Fibroblast of the conjunctiva (primary cell): ENCODE measurements at regions not wholly inside any gene's neighbourhood (a gene's known extent, or its start where the extent isn't known, plus 50 kb on each side); places are given as distances from the start of the nearest gene placed in this dataset.

Experiments used
- DNase-seq: peaks from one replicate; pipeline ENCODE4 v3.0.0-alpha.2; 2010; ENCODE audit warnings: low read depth

DNA sequence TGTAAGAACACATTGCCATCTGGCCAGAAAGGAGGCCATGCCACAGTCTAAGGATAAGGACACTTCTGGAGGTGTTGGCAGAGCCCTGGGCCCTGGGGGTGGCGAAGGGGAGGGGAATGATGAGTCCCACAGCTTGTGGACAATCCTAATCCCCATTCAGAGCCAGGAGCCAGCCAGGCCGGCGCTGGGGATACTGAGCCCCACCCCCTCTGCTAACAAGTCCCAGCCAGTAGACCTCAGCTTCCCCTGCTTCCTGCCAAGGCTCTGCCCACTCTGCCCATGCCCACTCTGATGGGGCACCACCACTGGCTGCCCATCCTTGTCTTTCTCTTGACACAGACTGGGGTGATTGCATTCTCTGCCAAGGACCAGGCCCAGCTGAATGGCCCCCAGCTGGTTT, 71.9 kb downstream of the NAV1 start:
- no peak for DNase-seq

DNA sequence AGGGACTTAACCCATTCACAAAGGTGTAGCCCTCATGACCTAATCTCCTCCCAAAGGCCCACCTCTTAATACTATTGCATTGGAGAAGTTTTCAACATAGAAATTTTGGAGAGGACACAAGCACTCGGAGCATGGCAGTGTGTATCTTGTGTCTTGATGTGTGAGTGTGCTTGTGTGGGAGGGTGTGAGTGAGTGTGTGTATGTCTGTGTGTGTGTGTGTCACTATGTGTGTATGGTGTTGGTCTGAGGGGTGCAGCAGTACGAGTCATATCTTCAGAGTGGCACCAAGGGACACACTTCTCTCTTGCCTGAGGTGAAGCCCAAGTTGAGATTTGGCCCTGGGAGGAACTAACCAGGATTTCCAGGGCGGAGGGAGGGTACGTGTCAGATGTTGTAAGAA, 73.7 kb downstream of the NAV1 start:
- DNase-seq = no peak

DNA sequence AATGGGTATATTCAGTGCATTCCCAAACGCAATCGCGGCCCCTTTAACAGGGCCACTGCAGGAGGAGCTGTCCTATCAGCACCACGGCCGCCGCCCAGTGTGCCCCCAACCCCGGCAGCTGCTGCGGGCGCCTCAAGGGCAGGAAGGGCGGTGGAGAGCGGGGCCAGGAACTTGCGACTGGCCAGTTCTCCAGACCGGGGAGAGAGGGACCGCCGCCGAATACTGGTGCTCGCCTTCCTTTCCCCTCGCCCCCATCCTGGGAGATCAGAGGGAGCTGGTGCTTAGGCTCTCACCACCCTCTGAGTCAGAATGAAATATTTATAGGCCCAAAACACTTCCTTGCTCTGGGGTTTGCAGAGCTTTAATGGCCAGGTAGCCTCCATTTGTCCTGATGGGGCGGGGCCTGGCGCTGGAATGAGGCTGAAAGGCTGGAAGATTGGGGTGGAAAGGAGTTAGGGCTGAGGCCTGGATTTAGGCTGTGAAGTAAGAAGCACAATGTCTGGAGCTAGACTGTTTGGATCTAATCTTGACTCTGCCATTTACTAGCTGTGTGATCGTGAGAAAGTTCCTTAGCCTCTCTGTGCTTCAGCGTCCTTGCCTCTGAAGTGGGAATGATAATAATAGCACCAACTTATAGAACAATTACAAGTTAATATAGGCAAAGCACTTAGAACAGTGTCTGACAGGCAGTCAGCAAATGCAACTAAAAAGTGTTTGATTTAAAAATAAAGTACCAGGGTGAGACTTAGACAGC, 75.5 kb downstream of the NAV1 start:
- DNase-seq = no peak

DNA sequence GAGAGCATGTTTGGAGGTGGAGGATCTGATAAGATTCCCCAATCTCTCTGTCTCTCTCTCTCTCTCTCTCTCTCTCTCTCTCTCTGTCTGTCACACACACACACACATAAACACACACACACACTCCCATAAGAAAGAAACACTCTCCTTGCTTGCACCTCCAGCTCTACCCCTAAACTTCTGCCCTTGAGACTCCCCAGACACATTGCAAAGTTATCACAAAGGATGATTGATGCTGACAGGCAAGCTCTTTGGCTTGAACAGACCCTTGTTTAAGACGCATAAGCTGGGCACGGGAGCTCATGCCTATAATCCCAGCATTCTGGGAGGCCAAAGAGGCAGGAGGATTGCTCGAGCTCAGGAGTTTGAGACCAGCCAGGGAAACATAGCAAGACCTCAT, 78.2 kb downstream of the NAV1 start:
- DNase-seq = no peak

DNA sequence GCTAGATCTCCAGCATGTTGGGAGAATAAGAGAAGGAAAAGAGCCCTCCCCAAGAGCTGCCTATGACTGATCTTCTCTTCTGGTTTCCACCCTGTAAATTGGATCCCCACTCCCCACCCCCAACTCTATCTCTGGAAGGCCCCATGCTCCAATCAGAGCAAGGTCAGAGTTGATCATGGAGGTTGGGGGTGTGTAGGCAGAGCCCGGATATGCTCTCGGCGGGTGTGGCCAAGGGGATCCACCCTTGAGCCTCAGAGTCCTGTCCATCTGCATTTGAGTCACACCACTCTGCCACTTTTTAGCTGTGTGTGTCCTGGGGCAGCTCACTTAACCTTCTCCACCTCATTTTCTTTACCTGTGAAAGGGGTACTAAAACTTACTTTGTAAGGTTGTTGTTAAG, 79.5 kb downstream of the NAV1 start:
- DNase-seq = no peak

DNA sequence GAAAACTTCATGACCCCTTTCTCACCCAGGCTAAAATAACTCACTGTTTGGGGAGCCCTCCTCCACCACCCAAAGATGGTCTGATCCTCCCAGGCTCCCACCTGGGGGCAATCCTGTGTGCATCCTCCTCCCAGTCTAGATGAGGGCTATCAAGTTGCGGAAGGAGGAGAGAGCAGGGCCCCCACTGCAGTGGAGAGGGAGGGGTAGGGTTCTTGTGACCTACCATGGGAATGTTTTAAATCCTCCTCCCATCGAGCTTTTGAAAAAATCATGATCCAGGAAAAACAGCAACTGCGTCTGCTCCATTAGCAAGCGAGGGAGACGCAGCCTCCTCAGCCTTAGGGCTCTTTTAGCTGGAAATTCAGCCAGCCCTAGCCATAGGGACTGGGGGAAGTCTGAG, 80.0 kb downstream of the NAV1 start:
- no peak for DNase-seq

DNA sequence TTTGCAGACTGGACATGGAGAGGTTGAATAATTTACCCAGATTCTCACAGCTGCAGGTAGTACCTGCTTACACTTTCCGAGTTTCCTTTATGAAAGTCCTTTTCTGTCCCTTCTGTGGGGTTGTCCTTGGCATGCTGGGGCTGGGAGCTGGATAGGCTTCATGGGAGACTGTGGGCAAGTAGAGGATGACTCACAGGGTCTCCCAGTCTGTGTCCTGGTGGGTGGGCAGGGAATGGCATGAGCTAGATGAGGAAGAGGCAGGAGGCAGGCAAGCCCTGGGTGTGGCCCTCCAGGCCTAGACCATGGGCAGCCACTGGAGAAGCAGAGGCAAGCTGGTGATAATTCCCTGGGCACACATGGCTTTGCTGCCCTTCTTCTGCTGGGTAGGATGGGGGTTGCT, 80.6 kb downstream of the NAV1 start:
- DNase-seq = no peak

DNA sequence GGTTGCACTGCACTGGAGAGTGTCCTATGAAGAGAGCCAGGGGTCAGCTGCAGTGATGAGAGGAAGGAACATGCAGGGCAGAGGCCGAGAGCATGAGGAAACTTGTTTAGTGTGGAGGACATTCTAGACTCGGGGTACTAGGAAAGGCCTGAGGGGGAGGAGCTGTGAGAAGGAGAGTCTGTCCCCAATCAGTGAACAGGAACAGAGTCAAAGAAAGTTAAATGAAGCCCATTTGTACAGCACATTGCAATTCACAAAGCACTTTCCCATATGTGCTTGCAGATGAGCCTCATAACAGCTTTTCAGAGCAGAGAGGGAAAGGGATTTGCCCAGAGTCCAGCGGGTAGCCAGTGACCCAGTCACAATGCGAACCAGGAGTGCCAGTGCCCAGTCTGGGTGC, 83.4 kb downstream of the NAV1 start:
- no peak for DNase-seq

DNA sequence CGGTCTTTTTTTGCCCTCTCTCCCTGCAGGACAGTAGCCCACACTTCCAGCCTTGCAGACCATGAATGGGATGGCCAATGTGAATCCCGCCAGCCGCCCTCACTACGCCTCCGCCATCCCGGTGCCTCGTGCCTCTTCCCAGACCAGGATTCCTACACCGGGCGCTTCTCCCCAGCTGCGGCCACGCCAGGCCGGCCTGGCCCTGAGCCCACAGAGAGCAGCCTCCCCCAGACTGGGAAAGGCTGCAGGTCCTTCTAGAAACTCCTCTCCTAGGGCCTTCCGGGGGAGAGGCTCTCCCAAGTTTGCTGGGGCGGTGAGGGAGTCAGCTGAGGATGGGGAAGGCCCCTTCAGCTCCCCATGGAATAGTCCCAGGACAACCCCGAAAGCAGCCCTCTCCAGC, 83.9 kb downstream of the NAV1 start:
- DNase-seq = no peak

DNA sequence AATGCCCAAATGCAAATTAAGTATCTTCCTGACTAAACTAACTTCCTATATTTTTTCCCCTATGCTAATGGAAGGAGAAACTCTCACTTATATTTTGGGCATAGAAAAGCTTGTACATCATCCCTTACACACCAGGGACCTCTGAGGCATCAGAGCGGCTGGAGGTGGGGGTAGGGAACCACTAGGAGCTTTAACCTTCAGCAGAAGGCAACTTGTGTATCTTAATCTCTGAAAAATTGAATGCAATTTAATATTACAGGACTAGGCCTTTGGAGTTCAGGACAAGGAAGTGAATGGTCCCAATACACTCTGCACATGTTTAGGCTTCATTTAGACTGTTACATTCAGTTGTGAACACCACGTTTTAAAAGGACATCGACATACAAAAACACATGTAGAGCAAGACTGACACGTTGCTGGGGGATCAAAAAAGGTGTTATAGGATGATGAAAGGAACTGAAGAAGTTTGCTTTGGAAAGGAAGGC, 85.9 kb downstream of the NAV1 start:
- DNase-seq = no peak

DNA sequence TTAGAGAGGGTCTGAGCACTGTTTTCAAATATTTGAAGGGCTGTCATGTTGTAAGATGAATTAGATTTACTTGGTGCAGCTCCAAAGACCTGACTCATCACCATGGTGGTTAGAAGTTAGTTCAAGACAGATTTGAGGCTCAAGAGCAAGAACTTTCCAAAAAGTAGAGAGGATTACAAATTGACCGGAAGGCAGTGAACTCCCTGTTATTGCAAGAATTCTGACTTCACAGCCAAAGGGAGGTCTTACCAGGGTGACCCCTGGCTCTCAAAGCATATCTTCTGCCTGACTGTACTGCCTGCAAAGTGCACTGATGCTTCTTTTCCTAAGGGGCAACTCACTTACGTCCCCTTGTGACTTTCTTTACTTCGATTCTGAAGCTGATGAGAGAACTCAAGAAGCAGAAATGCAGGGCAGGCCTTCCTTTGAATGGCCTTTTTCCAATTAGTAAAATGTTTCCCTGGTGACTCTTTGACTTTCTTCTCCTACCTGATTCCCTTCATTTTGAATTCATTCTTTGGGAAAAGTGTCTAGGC, 86.4 kb downstream of the NAV1 start:
- DNase-seq = peak; percentile 97

DNA sequence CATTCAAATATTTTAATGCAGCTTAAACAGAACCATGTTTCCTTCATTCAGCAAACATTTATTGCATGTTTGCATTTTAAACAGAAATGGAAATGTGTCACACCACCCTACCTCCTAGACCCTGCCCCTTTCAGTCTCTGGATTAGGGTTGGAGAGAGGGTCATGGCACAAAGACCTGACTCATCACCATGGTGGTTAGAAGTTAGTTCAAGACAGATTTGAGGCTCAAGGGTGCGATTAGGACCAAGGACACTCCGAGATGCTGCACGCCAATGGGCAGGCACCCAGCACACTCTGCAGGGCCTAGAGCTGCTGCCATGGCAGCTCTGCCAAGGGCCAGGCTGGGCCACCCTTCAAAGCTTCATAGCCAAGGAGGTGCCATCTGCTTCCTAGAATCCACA, 86.9 kb downstream of the NAV1 start:
- no peak for DNase-seq

DNA sequence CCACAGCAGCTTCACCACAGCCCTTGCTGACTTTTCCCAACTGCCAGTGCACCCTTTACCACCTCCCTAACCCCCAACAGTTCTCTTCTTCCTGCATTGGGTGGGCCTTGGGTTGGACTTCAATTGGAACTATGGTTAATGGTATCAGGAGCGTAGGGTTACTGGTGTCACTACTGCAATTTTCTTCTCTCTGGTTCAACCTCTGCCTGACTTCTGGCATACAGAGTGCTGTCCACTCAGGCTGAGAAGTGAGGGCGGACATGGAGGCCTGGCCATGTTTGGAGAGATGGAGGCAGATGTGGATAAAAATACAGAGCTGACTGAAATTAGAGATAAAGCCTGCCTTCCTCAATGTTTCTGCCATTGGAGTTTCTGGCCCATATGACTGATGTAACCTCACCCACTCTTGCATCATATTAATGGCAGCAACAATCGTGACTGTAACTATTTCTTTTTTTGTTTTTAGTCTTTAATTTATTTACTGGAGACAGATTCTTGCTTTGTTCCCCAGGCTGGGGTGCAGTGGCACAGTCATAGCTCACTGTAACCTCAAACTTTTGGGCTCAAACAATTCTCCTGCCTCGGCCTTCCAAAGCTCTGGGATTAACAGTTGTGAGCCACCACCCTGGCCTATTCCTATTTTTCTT, 87.8 kb downstream of the NAV1 start:
- DNase-seq = no peak

DNA sequence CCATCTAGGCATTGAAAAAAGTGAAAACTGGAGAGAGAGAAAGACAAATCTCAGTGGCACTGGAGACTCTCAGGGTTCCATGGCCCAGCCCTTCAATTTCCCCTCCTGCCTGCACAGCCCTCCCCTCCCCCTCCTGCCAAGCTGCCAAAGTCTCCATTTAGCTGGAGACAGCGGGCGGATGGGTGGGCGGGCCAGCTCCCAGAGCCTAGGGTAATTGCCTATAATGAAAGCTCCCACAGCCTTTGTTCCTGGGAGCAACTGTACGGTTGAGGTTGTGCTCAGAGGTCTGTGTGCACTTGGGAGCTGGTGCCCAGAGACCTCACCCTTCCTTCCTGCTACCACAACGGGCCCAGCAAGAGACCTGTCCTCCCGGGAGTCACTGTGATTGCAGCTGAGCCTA, 89.6 kb downstream of the NAV1 start:
- no peak for DNase-seq

DNA sequence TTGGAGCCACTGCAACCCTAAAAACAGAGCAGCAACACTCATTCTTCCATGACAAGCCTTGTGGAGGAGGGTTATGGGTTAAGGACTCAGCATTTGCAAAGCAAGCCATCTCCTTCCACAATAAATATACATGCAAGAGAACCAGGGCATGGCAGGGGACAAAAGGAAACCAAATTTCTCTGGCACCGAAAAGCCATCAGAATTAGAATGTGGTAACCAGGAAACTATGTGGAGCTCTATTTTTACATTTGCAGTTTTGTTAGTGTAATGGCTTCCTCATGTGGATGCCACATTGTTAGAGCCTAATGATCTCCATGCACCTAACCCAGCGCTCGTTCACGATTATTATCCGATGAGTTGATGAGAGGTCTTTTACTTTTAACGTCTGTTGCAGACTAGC, 91.7 kb downstream of the NAV1 start:
- DNase-seq = no peak

DNA sequence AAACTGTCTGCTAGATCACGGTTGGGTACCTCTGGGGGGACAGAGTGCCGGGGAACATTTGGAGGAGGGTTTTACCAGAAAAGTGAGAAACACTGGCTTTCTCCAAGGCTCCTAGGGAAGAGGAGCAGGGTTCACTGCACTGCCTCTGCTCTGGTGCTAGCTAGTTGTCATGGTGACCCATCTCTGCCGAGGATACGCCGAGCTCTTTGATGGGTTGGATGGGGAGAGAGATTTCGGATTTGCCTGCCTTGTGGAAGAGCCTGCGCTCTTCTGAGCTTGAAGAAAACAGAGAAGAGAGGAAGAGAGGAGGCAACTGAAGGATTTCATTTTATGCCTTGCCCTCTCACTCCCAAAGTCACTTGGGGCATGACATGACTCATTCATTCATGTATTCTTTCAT, 92.1 kb downstream of the NAV1 start:
- DNase-seq = no peak

DNA sequence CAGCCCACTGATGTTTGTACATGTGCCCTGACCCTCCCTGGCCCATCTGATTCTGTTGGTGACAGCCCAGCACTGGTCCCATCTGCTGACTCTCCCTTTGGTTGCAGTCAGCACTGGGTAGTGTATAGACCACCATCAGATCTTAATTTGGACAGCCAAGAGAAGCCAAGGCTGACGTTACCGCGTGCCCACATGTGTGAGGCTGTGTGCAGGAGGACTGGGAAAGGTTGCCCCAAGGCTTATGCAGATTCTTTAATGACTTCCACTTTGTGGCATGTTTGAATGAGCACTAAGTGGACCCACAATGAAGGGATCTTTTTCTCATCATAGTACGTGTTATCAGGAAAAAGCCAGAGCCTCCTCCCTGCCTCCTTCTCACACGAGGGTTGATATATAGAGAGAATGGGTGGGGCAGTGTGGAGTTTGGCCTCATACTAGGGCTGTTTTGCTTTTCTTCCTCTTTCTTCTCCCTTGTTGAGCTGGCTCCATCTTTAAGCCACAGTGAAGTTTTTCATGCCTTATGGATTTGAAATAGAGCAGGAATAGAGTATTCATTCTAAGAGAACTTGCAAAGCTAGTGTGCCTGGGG, 93.5 kb downstream of the NAV1 start:
- DNase-seq = no peak

DNA sequence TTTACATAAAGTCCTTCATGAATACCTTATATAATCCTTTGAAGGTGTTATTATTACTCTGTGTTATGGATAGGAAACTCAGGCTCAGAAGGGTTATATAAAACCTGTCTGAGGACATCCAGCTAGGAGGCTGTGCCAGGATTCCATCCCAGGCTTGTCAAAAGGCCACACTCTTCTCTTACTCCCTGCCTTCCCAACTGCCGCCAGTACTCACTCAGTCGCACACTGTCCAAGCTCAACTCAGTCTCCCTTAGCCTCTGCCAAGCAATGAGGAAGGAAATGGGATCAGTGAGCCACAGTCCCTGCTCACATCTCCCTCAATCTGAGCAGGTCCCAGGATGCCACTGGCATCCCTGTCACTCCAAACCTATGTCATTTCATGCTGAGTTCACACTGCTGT, 94.4 kb downstream of the NAV1 start:
- no peak for DNase-seq

DNA sequence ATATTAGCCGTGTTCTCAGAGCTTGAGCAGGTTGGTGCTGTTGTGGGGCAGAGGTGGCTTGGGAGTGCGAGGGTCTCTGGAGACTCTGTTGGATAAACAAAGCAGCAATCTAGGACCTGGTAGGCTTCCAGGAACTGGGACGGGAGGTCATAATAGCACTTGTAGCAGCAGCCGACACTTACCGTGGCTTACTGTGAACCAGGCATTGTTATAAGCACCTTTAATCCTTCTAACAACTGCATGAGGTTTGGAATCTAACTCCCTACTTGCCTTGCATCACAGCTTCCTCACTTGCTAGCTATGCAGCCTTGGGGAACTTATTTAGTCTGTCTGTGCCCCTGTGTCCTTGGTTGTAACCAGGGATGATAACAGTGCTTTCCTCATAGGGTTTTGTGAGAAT, 94.9 kb downstream of the NAV1 start:
- DNase-seq = no peak

DNA sequence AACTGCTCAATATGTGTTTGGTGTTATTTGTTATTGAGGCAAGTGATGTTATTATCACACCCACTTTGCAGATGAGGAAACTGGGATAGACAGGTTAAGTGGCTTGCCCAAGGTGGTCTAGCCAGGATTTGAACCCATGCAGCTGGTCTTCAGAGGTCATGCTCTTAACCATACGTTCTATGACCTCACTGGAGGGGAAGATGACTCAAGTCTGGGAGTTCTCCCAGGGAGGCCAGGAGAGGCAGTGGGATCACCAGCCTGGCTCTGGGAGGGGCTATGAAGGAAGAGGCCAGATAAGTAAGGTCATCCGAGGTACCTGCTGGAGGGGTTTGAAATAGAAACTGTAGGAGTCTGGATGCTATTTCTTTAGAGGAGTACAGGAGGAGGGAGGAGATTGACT, 95.3 kb downstream of the NAV1 start:
- no peak for DNase-seq

DNA sequence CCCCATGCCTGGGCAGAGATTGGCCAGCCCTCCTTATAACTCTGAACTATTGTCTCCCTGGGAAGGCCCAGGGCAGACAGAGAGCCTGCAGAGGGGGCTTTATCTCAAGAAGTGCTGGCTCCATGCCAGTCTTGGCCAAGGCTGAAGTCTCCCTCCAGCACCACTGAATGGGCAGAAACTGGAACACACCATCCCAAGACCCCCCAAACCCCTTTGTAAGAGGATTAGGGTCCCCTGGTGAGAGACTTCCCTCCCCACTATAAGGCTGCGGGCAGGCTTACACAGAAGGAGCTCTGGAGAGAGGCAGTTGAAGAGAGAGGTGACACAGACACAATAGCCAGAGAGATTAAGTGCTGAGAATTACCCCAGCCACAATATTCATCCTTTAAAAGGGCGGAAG, 97.2 kb downstream of the NAV1 start:
- no peak for DNase-seq

DNA sequence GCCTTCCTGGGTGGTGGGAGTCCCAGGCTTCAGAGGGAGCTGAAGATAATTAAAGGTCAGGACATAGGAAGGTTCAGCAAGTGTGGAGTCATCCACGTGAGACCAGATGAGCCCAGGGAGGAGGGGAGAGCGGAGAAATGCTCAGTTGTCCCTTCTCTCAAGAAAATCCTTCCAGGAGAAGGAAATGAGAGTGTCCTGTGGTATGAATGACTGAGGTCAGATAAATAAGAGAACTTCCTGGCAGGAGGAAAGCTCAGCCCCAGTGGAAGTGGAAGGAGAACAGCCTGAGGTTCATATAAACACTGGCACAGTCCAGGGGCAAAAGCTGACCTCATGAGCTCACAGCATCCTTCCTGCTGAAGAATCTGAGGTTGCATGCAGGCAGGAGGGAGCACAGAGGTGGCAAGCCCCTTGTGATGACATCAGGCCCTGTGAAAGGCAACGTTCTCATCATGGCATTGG, 97.6 kb downstream of the NAV1 start:
- DNase-seq = no peak
